HS-5 (cell line): ENCODE measurements at regions not wholly inside any gene's neighbourhood (a gene's known extent, or its start where the extent isn't known, plus 50 kb on each side); places are given as distances from the start of the nearest gene placed in this dataset.
"Not testable (repeated sequence)": the region's sequence is repeated elsewhere in the genome, so short reads cannot be mapped to it uniquely, and the experiment has no call there.

Source experiments
- DNase-seq: peaks from one replicate; pipeline ENCODE4 v3.0.0-alpha.2; 2012; ENCODE audit warnings: low read depth

GRCh38 chr9:26789959-26790358 is 102.6 kb downstream of the CAAP1 start:
- DNase-seq: no peak

GRCh38 chr9:26786564-26786963 is 106.0 kb downstream of the CAAP1 start:
- DNase-seq: no peak

- DNase-seq: no peak
Measured at GRCh38 chr9:26782899-26783298, 109.7 kb downstream of the CAAP1 start.

- no peak for DNase-seq
Measured at GRCh38 chr9:26781906-26782305, 110.7 kb downstream of the CAAP1 start.

DNA sequence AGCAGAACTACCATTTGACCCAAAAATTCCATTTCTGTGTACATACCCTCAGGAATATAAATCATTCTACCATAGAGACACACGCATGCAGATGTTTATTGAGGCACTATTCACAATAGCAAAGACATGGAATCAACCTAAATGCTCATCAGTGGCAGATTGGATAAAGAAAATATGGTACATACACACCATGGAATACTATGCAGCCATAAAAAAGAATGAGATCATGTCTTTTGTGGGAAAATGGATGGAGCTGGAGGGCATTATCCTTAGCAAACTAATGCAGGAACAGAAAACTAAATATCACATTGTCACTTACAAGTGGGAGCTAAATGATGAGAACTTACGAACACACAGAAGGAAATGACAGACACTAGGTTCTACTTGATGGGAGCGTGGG is 112.3 kb downstream of the CAAP1 start:
- DNase-seq: not testable (repeated sequence)

DNA sequence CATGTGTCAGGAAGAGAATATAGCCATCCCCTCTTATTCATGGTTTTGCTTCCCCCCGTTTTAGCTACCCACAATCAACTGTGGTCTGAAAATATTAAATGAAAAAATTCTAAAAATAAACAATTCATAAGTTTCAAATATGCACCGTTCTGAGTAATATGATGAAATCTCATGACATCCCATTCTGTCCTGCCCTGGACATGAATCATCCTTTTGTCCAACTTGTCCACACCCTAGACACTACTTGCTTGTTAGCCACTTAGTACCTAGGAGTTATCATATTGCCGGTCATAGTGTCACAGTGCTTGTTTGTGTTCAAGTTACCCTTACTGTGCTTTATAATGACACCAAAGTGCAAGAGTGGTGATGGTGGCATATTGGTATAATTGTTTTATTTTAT is 113.5 kb downstream of the CAAP1 start:
- peak; percentile 25 for DNase-seq

GRCh38 chr9:26775391-26775790 is 117.2 kb downstream of the CAAP1 start:
- no peak for DNase-seq

DNA sequence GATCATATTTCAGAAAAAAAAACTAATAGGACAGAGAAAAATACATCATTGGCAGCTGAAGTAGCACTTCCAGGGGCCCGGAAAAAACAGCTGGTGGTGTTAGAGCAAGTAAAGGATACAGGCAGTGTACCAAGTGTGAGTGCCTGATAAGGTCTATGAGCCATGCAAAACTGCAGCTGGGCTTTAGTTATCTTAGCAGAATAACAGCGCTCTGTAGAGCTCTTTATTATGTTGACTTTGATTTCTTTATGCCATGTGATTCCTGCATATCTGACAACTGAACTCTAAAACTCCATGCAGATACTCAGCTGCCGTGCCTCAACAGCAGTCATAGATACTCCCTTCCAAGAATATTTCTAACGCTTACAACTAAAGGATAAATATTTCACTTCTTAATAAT is 119.5 kb downstream of the CAAP1 start:
- no peak for DNase-seq

DNA sequence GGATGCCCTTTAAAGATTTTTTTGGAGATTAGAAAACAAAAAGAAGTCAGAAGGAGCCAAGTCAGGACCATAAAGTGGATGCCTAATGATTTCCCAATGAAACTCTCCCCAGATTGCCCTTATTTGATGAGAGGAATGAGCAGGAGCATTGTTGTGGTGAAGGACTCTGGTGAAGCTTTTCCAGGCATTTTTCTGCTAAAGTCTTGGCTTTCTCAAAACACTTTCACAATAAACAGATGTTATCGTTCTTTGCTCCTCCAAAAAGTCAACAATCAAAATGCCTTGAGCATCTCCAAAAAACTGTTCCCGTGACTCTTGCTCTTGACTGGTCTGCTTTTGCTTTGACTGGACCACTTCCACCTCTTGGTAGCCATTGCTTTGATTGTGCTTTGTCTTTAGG is 121.8 kb downstream of the CAAP1 start:
- no peak for DNase-seq

DNA sequence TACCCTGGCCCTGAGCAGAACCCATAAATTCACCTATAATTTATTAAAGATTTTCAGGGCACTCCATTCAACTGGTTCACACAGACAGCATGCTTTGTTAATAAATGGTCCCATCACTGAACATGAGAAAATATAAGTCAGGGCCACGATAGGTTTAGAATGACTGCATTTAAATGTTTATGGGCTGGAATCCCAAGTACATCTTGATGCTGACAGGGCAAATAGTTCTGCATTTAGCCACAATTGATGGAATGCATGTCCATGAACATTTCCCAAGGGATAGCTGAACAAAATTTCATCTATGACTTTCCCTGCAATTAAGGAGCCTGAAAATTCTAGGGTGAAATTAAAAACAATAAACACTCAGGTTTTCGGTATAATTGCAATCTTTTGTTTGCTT is 124.5 kb downstream of the CAAP1 start:
- DNase-seq: no peak

- no peak for DNase-seq
Measured at GRCh38 chr9:26760675-26761074, 131.9 kb downstream of the CAAP1 start.

DNA sequence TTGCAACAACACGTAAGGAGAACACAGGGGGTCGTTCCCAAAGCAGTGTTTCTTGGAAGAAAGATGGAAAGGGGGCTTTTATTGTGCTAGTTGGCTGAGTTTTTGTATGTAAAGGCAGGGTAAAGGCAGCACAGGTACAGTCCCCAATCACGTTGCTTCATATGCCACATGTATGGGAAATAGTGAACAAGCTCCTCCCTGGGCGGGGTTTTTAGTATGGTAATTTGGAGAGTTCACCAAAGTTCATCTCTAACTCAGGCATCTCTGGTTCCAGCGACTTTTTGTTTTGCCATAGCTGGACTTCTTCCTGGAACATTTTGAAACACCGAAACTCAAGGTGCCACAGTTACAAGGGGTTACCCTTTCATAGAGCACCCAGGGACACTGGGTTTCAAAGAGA is 133.9 kb downstream of the CAAP1 start:
- no peak for DNase-seq

DNA sequence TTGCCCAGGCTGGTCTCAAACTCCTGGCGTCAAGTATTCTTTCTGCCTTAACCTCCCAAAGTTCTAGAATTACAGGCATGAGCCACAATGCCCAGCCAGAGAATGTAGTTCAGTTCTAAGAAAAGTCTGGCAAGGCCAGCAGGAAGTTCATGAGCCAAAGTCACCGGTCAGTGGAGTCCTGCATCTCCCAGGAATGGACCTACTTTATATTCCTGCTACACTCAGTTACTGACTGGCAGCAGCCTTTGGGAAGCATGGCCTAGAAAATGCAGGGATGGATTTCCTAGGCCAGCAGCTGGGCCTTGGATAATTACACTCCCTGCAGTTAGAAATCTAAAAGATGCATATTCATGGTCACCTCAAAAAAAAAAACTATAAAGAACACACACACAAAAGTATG is 135.7 kb downstream of the CAAP1 start:
- no peak for DNase-seq

DNA sequence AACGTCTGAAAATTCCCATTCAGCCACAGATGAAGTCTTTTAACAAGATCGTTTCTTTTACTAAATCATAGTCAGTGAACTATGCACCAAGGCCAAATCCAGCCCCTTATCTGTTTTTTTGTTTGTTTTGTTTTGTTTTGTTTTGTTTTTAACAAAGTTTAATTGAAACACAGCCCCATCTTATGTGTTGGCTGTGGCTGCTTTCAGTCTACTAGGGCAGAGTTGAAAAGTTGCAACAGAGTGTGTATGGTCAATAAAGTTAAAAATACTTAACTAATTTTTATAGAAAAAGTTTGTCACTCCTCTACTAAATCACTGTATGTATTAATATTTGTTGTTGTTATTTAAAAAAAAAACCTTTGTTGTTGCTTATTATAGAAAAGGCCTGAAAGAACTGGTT is 137.1 kb downstream of the CAAP1 start:
- DNase-seq: no peak

- DNase-seq: no peak
Measured at GRCh38 chr9:26754509-26755164, 138.0 kb downstream of the CAAP1 start.

- DNase-seq: no peak
Measured at GRCh38 chr9:26753971-26754370, 138.6 kb downstream of the CAAP1 start.

DNA sequence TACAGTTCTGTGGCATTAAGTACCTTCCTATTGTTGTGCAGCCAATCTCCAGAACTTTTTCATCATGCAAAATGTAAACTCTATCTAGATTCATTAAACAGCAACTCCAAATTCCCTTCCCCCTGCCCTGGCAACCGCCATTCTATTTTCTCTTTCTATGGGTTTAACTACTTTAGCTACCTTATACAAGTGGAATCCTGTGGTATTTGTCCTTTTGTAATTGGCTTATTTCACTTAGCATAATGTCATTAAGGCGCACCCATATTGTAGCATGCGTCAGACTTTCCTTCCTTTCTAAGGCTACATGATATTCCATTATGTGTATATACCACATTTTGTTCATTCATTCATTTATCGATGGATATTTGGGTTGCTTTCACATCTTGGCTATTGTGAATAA is 142.4 kb downstream of the CAAP1 start:
- no peak for DNase-seq

- DNase-seq: no peak
Measured at GRCh38 chr9:26748449-26749058, 144.0 kb downstream of the CAAP1 start.

DNA sequence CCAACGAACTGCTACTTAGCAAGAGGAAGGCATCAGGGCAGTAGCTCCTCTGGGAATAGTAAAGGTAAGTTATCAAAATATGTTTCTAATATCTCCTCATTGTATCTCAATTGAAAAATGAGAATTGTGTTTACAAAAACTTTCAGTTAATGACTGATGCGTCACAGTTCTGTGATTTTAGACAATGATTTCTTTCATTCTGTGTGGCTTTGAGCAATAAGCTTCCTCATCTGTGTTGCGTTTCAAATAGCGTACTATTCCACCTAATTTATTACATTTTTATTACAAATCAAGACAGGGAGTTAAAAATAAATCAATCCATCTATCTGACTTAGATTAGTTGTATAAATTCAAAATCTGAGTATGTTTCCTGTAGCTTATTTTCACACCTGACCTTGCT is 145.0 kb downstream of the CAAP1 start:
- no peak for DNase-seq

GRCh38 chr9:26746357-26747072 is 146.1 kb downstream of the CAAP1 start:
- DNase-seq: peak; percentile 41

DNA sequence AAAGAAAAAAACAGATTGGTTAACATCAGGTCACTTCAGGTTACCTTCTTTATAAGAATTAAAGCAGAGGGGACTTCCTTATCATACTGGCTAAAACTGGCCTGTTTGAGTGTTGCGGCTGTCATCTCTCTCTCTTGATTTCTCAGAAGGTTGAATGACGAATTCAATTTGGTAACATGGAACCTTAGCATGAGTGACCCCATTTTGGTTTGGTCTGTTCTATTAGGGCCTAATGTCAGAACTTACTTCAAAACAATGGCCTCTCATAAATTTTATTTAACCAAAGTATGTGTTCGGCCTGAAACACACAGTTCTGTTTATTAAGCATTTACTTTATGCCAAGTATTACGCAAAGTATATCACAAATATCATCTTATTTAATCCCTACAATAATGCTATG is 147.5 kb downstream of the CAAP1 start:
- no peak for DNase-seq

DNA sequence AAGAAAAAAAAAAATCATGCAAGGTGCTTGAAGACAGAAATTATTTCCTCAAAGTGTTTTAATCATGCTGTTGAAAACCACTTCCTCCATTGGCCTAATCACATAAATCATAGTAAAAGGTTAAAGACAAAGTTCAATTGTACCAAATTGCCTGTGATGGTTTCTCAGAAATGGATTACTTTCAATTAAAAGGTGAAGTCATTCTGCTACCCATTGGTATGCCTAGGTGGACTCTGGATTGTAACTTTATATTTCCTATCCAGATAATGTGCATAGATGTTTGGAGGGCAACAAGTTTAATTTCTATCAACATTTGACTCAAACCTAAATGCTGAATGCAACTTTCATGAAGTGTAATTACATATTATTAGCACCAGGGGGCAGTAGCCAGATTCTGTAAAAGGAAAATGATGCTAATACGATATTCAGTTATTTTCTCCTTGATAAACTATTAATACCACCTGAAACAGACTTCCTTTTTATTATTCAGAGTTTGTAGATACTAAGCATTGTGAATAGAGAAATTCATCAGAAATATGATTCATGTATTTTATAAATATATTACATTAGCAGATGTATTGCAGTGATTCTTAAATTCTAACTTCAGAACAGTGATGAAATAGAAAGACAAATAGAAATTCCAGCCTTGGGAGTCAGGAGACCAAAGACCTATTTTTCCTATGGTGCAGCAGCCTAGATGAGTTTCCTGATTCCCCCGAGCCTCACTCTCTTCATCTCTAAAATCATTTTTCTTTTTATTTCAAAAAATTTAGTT is 148.2 kb downstream of the CAAP1 start:
- DNase-seq: peak; percentile 6
